H1 (cell line): ENCODE measurements at regions not wholly inside any gene's neighbourhood (a gene's known extent, or its start where the extent isn't known, plus 50 kb on each side); places are given as distances from the start of the nearest gene placed in this dataset.

Experiments
- CTCF ChIA-PET: fragments of 300-600 bp; sonication (Branson Sonifier 250); formaldehyde crosslinking; loops from one replicate; lab custom pipeline; 2021; ENCODE audit not compliant: partially characterized antibody; lab: Charles Lee
- POLR2A ChIA-PET: fragments of 300-600 bp; sonication (Branson Sonifier 250); formaldehyde crosslinking; loops from one replicate; lab custom pipeline; 2021; ENCODE audit warnings: inconsistent platforms; ENCODE audit not compliant: partially characterized antibody; lab: Charles Lee
- DNase-seq, 2 experiments: peaks; one replicate each; pipeline versions ENCODE4 v3.0.0 to v3.0.0-alpha.2; 2010 to 2022; ENCODE audit warnings: low spot score in 2 of 2, low read depth in 1 of 2, mixed read lengths in 1 of 2
- FAIRE-seq: peaks from 2 replicates; lab custom pipeline; 2011; peaks lifted over from hg19 to GRCh38; lab: Jason Lieb, UNC
- H2AFZ ChIP-seq: 2 replicates; pipeline ENCODE4 v1.8.1; 2012; ENCODE audit warnings: low read length, inconsistent platforms
- H2AK5ac ChIP-seq: 2 replicates; pipeline ENCODE4 v1.6.1; 2013; ENCODE audit warnings: low read depth, low read length
- H2BK120ac ChIP-seq: replicated peaks from 2 replicates; pipeline ENCODE3; 2013; ENCODE audit warnings: low read depth, low read length, inconsistent platforms
- H2BK12ac ChIP-seq: 2 replicates; pipeline ENCODE4 v1.6.1; 2013; ENCODE audit warnings: low read depth, low read length
- H2BK15ac ChIP-seq: 2 replicates; pipeline ENCODE4 v1.6.1; 2013; ENCODE audit warnings: low read length
- H2BK20ac ChIP-seq: 2 replicates; pipeline ENCODE4 v1.6.1; 2013; ENCODE audit warnings: low read length
- H2BK5ac ChIP-seq: 2 replicates; pipeline ENCODE4 v1.6.1; 2013; ENCODE audit warnings: low read depth, low read length
- H3K14ac ChIP-seq: 2 replicates; pipeline ENCODE4 v1.6.1; 2013; ENCODE audit warnings: inconsistent platforms; ENCODE audit not compliant: insufficient read length
- H3K18ac ChIP-seq: 2 replicates; pipeline ENCODE4 v1.6.1; 2013; ENCODE audit warnings: low read length; ENCODE audit errors: extremely low read depth
- H3K23ac ChIP-seq: 2 replicates; pipeline ENCODE4 v1.6.1; 2013; ENCODE audit warnings: inconsistent platforms; ENCODE audit not compliant: insufficient read length
- H3K23me2 ChIP-seq: 2 replicates; pipeline ENCODE4 v1.6.1; 2013; ENCODE audit warnings: low read depth, low read length
- H3K27ac ChIP-seq: 2 replicates; pipeline ENCODE4 v1.6.1; 2011; ENCODE audit warnings: low read depth, low read length, inconsistent platforms
- H3K27me3 ChIP-seq, 4 experiments: replicated peaks in 1 of 4; 1 replicate in 1 of 4; 2 replicates in 3 of 4; pipeline versions ENCODE4 v1.6.1 to v1.8.1; 2011 to 2013; ENCODE audit warnings: low read length in 3 of 4, mild to moderate bottlenecking in 3 of 4, inconsistent platforms in 2 of 4, mixed read lengths in 2 of 4, moderate library complexity in 1 of 4; ENCODE audit not compliant: control insufficient read depth in 3 of 4, insufficient read depth in 3 of 4; ENCODE audit errors: extremely low read depth in 1 of 4
- H3K36me3 ChIP-seq, 4 experiments: 2 replicates each; pipeline versions ENCODE4 v1.6.1 to v1.8.1; 2011 to 2013; ENCODE audit warnings: mild to moderate bottlenecking in 4 of 4, low read length in 3 of 4, moderate library complexity in 2 of 4, control low read depth in 1 of 4, inconsistent platforms in 1 of 4; ENCODE audit not compliant: insufficient read depth in 4 of 4, control insufficient read depth in 2 of 4
- H3K4ac ChIP-seq: replicated peaks from 2 replicates; pipeline ENCODE3; 2013; ENCODE audit warnings: low read length, low read depth, mixed read lengths, inconsistent platforms; ENCODE audit not compliant: insufficient read length
- H3K4me1 ChIP-seq, 4 experiments: replicated peaks in 1 of 4; 1 replicate in 1 of 4; 2 replicates in 3 of 4; pipeline versions ENCODE4 v1.6.1 to v1.8.1; 2011 to 2013; ENCODE audit warnings: low read length in 3 of 4, inconsistent platforms in 2 of 4, mixed read lengths in 1 of 4; ENCODE audit not compliant: insufficient read depth in 4 of 4, control insufficient read depth in 3 of 4
- H3K4me2 ChIP-seq, 2 experiments: 2 replicates each; pipeline versions ENCODE4 v1.6.1 to v1.8.1; 2011 to 2013; ENCODE audit warnings: low read depth in 2 of 2, low read length in 2 of 2, control low read depth in 1 of 2, inconsistent platforms in 1 of 2, mild to moderate bottlenecking in 1 of 2; ENCODE audit not compliant: insufficient read depth in 1 of 2
- H3K4me3 ChIP-seq, 4 experiments: fragments of 200-600, 300-600 bp in 1 of 4; sonication (generic), shearing (Covaris generic), sonication (Bioruptor Twin) in 1 of 4; 2 replicates each; pipeline versions ENCODE4 v1.5.1 to v1.8.1; 2011 to 2016; ENCODE audit warnings: low read length in 4 of 4, low read depth in 3 of 4, control low read depth in 2 of 4, inconsistent platforms in 2 of 4, mild to moderate bottlenecking in 2 of 4, mixed read lengths in 1 of 4, moderate library complexity in 1 of 4; ENCODE audit not compliant: insufficient read depth in 2 of 4; ENCODE audit errors: extremely low read depth in 1 of 4
- H3K56ac ChIP-seq: replicated peaks from 2 replicates; pipeline ENCODE3; 2013; ENCODE audit warnings: low read depth, mild to moderate bottlenecking, mixed read lengths, low read length, inconsistent platforms; ENCODE audit not compliant: insufficient read length
- H3K79me1 ChIP-seq: 2 replicates; pipeline ENCODE4 v1.6.1; 2013; ENCODE audit warnings: low read depth, low read length, control low read depth
- H3K79me2 ChIP-seq, 2 experiments: 2 replicates each; pipeline versions ENCODE4 v1.6.1 to v1.8.1; 2012 to 2013; ENCODE audit warnings: low read length in 2 of 2, mild to moderate bottlenecking in 2 of 2, inconsistent platforms in 1 of 2; ENCODE audit not compliant: insufficient read depth in 2 of 2, control insufficient read depth in 1 of 2
- H3K9ac ChIP-seq, 4 experiments: replicated peaks in 1 of 4; 1 replicate in 1 of 4; 2 replicates in 3 of 4; pipeline versions ENCODE4 v1.6.1 to v1.8.1; 2011 to 2013; ENCODE audit warnings: low read depth in 3 of 4, low read length in 3 of 4, control low read depth in 2 of 4, mild to moderate bottlenecking in 2 of 4, moderate library complexity in 2 of 4, inconsistent platforms in 1 of 4; ENCODE audit errors: extremely low read depth in 1 of 4
- H3K9me3 ChIP-seq, 2 experiments: 2 replicates each; pipeline versions ENCODE4 v1.6.1 to v1.8.1; 2012 to 2013; ENCODE audit warnings: mild to moderate bottlenecking in 2 of 2, moderate library complexity in 2 of 2, control low read depth in 1 of 2, inconsistent platforms in 1 of 2, low read depth in 1 of 2, low read length in 1 of 2, mixed read lengths in 1 of 2; ENCODE audit not compliant: insufficient read depth in 2 of 2
- H4K20me1 ChIP-seq, 2 experiments: replicated peaks in 1 of 2; 2 replicates each; pipeline versions ENCODE3 to v1.8.1; 2011 to 2013; ENCODE audit warnings: inconsistent platforms in 2 of 2, low read length in 2 of 2, mild to moderate bottlenecking in 1 of 2; ENCODE audit not compliant: insufficient read depth in 2 of 2, control insufficient read depth in 1 of 2
- H4K5ac ChIP-seq: 2 replicates; pipeline ENCODE4 v1.6.1; 2013; ENCODE audit warnings: low read length, low read depth, mixed read lengths, inconsistent platforms; ENCODE audit not compliant: insufficient read length
- H4K8ac ChIP-seq: 2 replicates; pipeline ENCODE4 v1.8.0; 2013; ENCODE audit warnings: mild to moderate bottlenecking, moderate library complexity, low read length, inconsistent platforms; ENCODE audit not compliant: insufficient read depth; ENCODE audit errors: extremely low read depth
- H4K91ac ChIP-seq: replicated peaks from 2 replicates; pipeline ENCODE3; 2013; ENCODE audit warnings: low read length, mixed read lengths, inconsistent platforms; ENCODE audit not compliant: insufficient read length
- YY1 ChIP-seq: IDR thresholded peaks from 2 replicates; pipeline ENCODE4 v1.6.1; 2011; ENCODE audit warnings: low read depth, mild to moderate bottlenecking, low read length
- whole genome bisulfite sequencing, 2 experiments: shearing (Covaris generic) in 1 of 2; methylation state at CpG; one replicate each; pipeline versions ENCODE4 v1.1.6 to v1.1.7; 2013 to 2015; ENCODE audit warnings: low lambda C conversion rate in 2 of 2, mixed read lengths in 2 of 2, inconsistent platforms in 1 of 2, low coverage in 1 of 2, missing lambda C conversion rate in 1 of 2; ENCODE audit not compliant: insufficient replicate concordance in 2 of 2, insufficient coverage in 1 of 2, insufficient read length in 1 of 2; ENCODE audit errors: extremely low coverage in 1 of 2, missing lambda C conversion rate in 1 of 2; 5-methylcytosine and 5-hydroxymethylcytosine counted together

- Histone ChIP-seq H3K9me3 (no peaks in the 10 kb centered on the region), H4K20me1 (no peaks in the 10 kb centered on the region), H3K4me3 (no peak overlapping the region), H3K4ac (no peak overlapping the region), H3K79me2 (no peaks in the 10 kb centered on the region), H3K36me3 (no peaks in the 10 kb centered on the region), H3K56ac (no peak overlapping the region), H3K14ac (no peak overlapping the region), H2AFZ (no peak overlapping the region), H3K27ac (no peak overlapping the region), H3K4me1 (no peaks in the 10 kb centered on the region), H3K9ac (no peak overlapping the region), H2BK5ac (no peak overlapping the region), H3K27me3 (no peaks in the 10 kb centered on the region), H2BK12ac (no peak overlapping the region), H2AK5ac (no peak overlapping the region), H3K4me2 (no peak overlapping the region), H2BK120ac (no peak overlapping the region), H3K18ac (no peak overlapping the region), H3K23ac (no peak overlapping the region), H3K79me1 (no peaks in the 10 kb centered on the region), H4K91ac (no peak overlapping the region), H3K23me2 (no peaks in the 10 kb centered on the region), H4K8ac (no peak overlapping the region), H2BK15ac (no peak overlapping the region), H4K5ac (no peak overlapping the region), H2BK20ac (no peak overlapping the region)
- FAIRE-seq (no peak), DNase-seq (no peak)
- POLR2A ChIA-PET, result no interaction called here
- 74% methylated on average over 2 of the region's 2 CpGs; no CpG with 5 or more reads in 1 of the 2 experiments for WGBS, 2 experiments
- CTCF ChIA-PET, result interaction anchor here (0.6 to 1.5 kb wide), 2 partner anchors 9 to 424 kb away, joined by 3 read pairs; no protein-coding TSS in a partner anchor
- TF ChIP-seq YY1, result no peak
Observed at GRCh38 chr2:136306836-136307235, 188.9 kb upstream of the CXCR4 start.
